AG09309 (cell line): ENCODE measurements at regions not wholly inside any gene's neighbourhood (a gene's known extent, or its start where the extent isn't known, plus 50 kb on each side); places are given as distances from the start of the nearest gene placed in this dataset.

Experiments
- DNase-seq: peaks from one replicate; pipeline ENCODE4 v3.0.0-alpha.2; 2010; ENCODE audit warnings: low read depth
- H3K4me3 ChIP-seq: 2 replicates; pipeline ENCODE4 v1.5.1; 2011; ENCODE audit warnings: mild to moderate bottlenecking, low read depth, low read length, moderate library complexity; ENCODE audit not compliant: control insufficient read depth
- CTCF ChIP-seq: IDR thresholded peaks from 2 replicates; pipeline ENCODE4 v1.5.1; 2011; ENCODE audit warnings: mild to moderate bottlenecking, low read depth, low read length, inconsistent platforms; ENCODE audit not compliant: insufficient read depth, control insufficient read depth; ENCODE audit errors: missing control alignments

- no peak for TF ChIP-seq CTCF
- no peak overlapping the region for H3K4me3 ChIP-seq
- no peak for DNase-seq
Observed at GRCh38 chrX:117570160-117570559, 546.5 kb downstream of the KLHL13 start.

- no peak for DNase-seq
- no peak for TF ChIP-seq CTCF
- H3K4me3 ChIP-seq: no peak overlapping the region
Observed at GRCh38 chrX:117568238-117568637, 548.4 kb downstream of the KLHL13 start.

GRCh38 chrX:117543885-117544284 is 572.7 kb downstream of the KLHL13 start:
- DNase-seq: no peak
- H3K4me3 ChIP-seq: no peak overlapping the region
- no peak for TF ChIP-seq CTCF

- DNase-seq: no peak
- no peak for TF ChIP-seq CTCF
- H3K4me3 ChIP-seq: no peak overlapping the region
Observed at GRCh38 chrX:117539090-117539418, 577.6 kb downstream of the KLHL13 start.

- no peak overlapping the region for H3K4me3 ChIP-seq
- no peak for DNase-seq
- no peak for TF ChIP-seq CTCF
Observed at GRCh38 chrX:117538178-117539089, 578.2 kb downstream of the KLHL13 start.

- no peak for TF ChIP-seq CTCF
- DNase-seq: no peak
- H3K4me3 ChIP-seq: no peak overlapping the region
Observed at GRCh38 chrX:117532339-117532738, 584.3 kb downstream of the KLHL13 start.
